WI38 (cell line): ENCODE measurements at regions not wholly inside any gene's neighbourhood (a gene's known extent, or its start where the extent isn't known, plus 50 kb on each side); places are given as distances from the start of the nearest gene placed in this dataset.

Experiments used
- H3K4me3 ChIP-seq: 2 replicates; pipeline ENCODE4 v1.5.1; 2011; ENCODE audit warnings: low read depth, mild to moderate bottlenecking, control low read depth, low read length
- TF ChIP-seq, protein P1 (sequence below): IDR thresholded peaks from 2 replicates; pipeline ENCODE4 v1.5.1; 2012; ENCODE audit warnings: low read depth, mild to moderate bottlenecking, control low read depth, low read length

DNA sequence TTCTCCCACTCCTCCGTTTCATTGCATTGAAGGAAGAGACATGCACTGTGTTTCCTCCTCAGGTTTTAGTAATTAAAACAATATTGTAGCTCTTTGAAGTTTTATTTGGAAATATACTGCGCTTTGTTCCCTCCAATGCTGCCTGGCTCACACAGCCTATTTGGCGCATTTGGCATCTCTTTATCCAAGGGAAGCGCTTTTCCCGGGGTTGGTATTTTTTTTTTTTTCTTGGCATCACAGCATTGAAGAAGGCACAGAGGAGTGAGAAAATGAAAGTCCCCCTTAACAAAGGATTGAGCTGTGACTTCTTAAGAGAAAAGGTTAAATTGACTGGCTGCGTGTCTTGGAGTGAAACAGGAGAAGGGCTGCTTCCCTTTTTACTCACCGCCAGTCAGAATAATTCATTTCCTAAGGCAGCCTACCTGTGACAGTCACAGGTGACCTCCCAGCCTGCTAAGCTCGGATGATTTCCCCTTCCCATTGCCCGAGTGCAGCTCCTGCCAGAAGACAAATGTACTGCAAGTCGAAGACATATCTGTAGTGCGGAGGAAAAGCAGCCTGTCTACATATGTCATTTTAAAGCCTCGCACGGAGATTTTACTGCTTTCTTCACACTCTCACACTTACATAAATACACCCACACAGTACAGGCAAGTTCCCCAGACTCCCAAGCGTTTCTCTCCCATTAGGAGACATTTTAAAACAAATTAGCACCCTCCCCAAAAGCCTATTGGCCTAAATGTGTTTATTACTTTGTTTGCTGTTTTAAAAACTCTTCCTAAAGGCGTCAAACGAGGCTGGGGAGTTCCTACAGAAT lies 665.5 kb upstream of the ZNF608 start:
- TF ChIP-seq, protein P1, sequence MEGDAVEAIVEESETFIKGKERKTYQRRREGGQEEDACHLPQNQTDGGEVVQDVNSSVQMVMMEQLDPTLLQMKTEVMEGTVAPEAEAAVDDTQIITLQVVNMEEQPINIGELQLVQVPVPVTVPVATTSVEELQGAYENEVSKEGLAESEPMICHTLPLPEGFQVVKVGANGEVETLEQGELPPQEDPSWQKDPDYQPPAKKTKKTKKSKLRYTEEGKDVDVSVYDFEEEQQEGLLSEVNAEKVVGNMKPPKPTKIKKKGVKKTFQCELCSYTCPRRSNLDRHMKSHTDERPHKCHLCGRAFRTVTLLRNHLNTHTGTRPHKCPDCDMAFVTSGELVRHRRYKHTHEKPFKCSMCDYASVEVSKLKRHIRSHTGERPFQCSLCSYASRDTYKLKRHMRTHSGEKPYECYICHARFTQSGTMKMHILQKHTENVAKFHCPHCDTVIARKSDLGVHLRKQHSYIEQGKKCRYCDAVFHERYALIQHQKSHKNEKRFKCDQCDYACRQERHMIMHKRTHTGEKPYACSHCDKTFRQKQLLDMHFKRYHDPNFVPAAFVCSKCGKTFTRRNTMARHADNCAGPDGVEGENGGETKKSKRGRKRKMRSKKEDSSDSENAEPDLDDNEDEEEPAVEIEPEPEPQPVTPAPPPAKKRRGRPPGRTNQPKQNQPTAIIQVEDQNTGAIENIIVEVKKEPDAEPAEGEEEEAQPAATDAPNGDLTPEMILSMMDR: no peak
- no peak overlapping the region for H3K4me3 ChIP-seq

DNA sequence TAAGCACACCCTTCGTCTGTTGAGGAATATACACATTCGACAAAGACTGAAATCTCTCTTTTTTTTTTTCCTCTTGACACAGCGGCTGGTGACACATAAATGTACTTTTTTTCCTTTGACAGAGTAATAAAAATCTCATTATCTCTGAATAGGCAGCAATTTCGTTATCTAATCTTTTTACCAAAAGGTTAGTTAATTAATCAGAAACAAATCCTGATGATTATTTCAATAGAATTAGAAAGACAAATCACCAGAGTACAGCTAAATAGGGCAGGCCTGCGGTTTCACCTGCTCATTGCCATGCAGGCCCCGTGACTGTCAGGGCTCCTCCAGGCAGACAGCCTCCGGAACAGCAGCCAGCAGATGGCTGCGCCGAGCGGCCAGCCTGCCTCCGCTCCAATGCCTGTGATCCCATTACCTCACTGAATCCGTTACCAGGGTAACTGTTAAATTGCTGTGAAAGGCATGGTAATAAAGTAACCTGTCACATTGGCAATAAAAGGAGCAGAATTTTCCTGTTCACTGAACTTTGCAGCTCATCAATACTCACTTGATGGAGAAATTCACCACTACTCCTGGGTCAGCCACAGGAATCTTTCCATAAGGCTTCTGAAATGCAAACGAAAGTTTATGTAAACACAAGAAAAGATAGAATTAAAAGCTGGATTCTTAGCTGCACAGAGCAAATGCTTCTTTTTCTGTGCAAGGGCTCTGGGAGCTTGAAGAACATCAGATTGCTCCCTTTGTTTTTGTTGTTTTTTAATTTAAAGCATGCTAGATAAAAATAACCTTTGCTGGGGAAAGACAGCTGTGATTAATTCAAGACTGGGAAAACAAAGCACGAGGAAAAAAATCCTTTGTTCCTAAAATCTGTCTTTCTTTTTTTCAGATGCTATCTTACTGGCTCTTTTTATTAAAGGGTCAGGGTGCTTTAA lies 666.4 kb upstream of the ZNF608 start:
- TF ChIP-seq, protein P1: peak; percentile 35
- H3K4me3 ChIP-seq: peak overlapping the region; percentile 29

DNA sequence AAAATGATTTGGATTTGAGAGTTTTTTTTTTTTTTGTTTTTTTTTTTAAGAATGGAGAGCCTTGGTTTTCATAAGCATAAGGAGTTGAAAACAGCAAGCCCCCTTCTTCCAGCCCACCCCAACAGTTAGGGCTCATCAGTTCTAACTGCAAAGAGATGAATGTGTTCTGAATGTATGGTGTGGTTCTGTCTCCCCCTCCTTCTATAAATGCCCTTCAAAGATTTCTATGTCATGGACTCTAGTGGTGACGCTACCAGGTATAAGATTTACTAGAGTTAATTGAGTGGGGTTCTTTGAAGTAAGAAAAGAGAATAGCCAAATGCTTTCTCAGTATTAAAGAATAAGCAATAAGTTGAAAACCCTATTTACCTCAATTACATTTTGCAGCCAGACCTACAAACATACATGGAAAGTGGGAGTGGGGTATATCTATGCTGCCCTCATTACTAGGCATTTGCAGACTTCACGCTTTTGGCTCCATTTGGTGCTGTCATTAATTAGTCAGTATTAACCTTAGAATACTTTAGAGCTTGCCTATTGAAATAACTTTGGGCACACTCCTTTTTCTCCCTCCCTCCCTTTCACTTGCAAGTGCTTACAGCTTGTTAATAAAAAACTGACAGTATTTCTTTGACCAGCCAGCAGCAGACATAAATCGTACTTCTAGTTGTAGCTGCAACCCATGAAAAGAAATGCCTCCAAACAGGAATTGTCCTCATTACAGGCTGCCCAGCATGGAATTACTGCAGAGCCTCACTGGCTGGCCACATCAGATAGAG lies 667.2 kb upstream of the ZNF608 start:
- no peak overlapping the region for H3K4me3 ChIP-seq
- TF ChIP-seq, protein P1: no peak

DNA sequence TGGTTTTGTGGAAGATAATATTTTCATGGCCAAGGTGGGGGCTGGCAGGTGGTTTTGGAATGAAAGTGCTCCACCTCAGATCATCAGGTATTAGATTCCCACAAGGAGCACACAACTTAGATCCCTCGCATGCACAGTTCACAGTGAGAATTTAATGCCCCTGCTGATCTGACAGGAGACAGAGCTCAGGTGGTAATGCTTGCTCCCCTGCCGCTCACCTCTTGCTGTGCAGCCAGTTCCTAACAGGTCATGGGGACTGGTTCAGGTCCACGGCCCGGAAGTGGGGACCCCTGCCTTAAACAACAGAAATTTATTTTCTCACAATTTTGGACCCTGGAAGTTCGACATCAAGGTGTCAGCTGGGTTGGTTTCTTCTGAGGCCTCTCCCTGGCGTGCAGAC lies 668.7 kb upstream of the ZNF608 start:
- TF ChIP-seq, protein P1: no peak
- H3K4me3 ChIP-seq: no peak overlapping the region

DNA sequence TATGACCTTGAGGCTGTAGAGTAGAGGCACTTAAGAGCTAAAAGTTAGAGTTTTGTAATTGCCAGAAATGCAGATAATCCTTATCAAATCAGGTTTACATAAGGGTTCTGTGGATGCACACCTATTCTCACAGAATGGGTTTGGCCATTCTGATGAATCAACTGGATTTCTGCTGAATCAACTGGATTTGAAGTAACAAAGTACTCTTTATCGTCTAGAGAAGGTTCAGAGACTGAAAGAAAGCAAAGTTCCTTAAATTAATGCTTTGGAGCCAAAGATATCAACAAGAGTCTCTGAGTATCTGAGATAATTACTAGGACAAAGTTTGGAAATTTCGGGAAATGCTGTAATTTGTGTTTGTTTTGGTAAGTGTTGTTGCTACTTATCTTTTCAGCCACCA lies 669.6 kb upstream of the ZNF608 start:
- TF ChIP-seq, protein P1: no peak
- no peak overlapping the region for H3K4me3 ChIP-seq

DNA sequence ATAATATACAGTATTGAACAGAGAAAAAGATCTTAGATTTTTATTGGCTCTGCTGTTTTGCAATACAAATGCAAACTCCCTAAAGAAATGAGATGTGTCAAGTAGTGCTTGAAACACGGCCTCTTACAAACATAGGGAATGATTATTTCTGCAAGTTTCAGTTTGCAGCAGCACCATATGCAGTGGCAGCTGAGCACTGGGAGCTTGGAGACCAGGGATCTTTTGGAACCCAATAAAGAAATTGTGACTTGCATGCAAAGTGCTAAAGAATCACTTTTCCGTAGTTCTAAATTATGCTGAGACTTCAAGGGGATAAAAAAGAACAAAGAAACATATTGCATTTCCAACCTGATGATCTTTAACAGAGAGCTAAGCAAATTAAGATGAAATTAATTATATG lies 674.6 kb upstream of the ZNF608 start:
- no peak overlapping the region for H3K4me3 ChIP-seq
- TF ChIP-seq, protein P1: no peak
